Mucosa of gallbladder (tissue), 1 donor: ENCODE measurements at regions not wholly inside any gene's neighbourhood (a gene's known extent, or its start where the extent isn't known, plus 50 kb on each side); places are given as distances from the start of the nearest gene placed in this dataset.

ENCODE experiments used
- DNase-seq: peaks from one replicate; pipeline ENCODE4 v3.0.0-alpha.2; 2020; ENCODE audit warnings: low spot score
- donor health status: DM: no; HTN: no; CAD: no.

GRCh38 chr2:41973871-41974270, 74.0 kb upstream of the PKDCC start:
- no peak for DNase-seq

GRCh38 chr2:41981417-41981816, 66.4 kb upstream of the PKDCC start:
- DNase-seq, result no peak

DNA sequence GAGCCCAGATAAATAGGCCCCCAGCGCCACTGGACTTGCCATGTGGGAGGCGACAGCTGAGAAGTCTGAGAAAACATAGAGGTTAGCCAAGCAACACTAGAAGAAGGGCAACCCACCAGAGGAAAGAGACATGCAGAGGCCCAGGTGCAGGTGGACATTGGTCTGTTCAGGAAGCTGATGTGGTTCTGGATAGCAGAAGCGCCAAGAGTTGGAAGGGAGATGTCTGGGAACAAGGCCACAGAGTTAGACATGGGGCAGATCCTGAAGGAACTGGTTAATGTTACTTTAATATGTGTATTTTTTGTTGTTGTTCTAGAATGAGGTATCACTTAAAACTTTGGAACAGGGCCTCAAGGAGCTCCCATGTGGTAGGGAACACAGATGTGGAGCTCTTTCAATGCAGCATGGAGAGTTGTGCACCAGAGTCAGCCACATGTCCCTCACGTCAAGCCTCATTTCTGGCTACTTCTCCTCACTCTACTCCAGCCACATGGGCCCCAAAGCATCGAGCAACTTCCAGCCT, 62.2 kb upstream of the PKDCC start:
- no peak for DNase-seq

- no peak for DNase-seq
Observed at GRCh38 chr2:41989501-41990180, 58.2 kb upstream of the PKDCC start.

GRCh38 chr2:41990245-41990644, 57.6 kb upstream of the PKDCC start:
- DNase-seq, result no peak

DNA sequence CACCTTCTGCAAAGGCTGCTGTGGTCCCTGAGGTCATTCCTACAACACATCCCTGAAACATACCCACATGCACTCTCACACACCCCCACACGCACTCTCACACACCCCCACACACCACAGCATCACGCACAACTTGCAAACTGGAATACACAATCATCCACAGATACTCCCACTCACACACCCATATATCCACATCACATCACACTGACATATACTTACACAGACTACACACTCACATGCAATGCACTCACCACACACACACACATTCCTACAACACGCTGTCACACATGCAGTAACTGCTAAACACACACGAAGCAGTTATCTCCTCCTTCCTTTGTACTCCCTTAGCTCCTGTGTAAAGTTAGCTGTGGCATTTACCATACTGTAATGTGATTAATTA, 57.1 kb upstream of the PKDCC start:
- no peak for DNase-seq

DNA sequence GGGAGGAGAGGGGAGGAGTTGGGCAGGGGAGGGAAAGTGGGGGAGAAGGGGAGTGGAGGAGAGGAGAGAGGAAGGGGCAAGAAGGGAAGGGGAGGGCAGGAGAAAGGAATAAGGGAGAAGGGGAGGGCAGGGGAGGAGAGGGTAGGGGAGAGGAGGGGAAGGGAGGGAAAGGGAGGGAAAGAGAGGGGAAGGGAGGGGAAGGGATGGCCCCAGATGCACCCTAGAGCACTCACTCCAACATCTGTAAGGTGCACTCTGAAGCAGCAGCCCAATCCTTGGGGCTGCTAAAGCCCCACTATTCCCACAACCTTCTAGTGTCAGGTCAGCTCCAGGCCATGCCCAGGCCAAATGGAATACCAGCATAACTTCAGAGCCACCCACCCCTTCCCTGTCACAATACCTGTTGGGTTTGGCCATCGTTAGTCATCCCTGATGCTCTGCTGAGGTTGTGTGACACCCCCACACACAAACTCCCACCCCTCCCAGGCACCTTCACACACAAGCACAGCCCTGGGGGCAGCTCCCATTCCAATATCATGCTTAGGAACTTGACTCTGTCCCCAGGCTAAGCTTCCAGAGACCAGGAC, 55.7 kb upstream of the PKDCC start:
- no peak for DNase-seq

DNA sequence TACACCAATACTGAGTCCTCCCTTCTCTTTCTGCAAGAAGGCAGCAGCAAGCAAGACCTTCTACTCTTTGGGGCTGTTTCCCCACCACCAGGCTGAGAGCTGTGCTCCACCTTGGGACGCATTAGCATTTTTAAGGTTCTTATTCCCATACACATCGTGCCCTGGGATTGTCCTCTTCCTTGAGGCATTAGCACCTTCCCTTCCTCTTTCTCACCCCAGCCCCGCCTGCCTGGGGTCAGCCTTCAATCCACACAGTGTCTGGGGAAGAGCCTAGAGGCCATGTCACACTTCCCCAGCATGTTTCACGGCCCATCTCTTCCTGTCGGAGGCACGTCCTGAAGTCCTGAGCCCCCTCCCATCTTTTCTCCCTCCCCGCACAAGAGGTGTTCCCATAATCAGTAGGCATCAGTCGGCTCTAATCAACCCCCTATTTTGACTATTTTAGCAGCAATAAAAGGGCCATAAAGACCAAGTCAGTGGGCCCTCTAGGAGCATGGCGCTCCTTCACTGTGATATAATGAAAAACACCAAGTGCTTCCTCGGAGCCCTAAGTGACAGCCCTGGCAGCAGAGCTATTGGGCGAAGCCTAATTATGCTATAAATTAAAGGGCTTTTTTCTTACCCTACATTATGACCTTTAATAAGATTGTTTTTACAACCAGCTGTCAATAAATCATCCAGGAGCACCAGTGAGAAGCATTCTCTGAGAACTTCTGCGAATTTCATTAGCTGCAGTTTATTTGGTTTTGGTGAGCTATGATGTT, 55.0 kb upstream of the PKDCC start:
- DNase-seq, result no peak

GRCh38 chr2:41993435-41993925, 54.3 kb upstream of the PKDCC start:
- DNase-seq, result no peak

GRCh38 chr2:41994233-41994637, 53.6 kb upstream of the PKDCC start:
- DNase-seq, result no peak

DNA sequence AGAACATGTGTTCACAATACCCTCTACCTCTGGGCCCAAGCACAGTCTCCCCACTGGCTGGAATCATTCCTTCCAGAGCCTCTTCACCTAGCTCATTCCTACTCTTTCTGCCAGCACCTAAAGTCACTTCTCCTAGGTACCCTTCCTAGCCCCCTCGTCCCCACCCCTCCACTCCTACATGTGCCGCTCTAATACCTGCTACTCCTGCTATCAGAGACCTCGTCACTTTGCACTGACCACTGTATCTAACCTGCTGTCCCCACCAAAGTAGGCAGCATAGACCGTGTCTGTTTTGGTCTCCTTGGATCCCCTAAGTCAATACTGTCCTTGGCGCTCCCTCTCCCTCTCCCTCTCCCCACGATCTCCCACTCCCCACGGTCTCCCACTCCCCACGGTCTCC, 53.2 kb upstream of the PKDCC start:
- no peak for DNase-seq

- DNase-seq, result no peak
Observed at GRCh38 chr2:41997561-41997960, 50.3 kb upstream of the PKDCC start.
